ENCODE measurements at regions not wholly inside any gene's neighbourhood (a gene's known extent, or its start where the extent isn't known, plus 50 kb on each side); places are given as distances from the start of the nearest gene placed in this dataset.

DNA sequence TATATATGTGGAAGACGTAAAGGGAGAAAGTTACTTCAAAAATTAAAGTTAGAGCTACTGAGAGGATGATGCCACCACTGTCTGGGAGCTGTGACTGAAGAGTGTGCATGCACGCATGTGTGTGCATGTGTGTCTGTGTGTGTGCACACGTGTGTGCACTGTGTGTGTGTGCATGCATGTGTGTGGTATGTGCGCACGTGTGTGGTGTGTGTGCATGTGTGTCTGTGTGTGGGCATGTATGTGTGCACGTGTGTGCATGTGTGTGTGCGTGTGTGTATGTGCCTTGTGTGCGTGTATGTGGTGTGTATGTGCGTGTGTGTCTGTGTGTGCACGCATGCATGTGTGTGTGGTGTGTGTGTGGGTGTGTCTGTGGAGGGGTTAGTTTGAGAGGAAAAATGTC lies 473.4 kb downstream of the CMPK2 start:
- Histone ChIP-seq H4K20me1 (replicated peaks in 1 of 2; ENCODE audit: control insufficient read depth in 1 of 2, insufficient read depth in 2 of 2, low read length in 2 of 2) (peaks cover 0 to 3% of the 10 kb centered on the region in 2 experiments), H3K36me3 (ENCODE audit: control insufficient read depth in 2 of 4, insufficient read depth in 4 of 4, low read length in 3 of 4) (no peaks in the 10 kb centered on the region), H3K18ac (ENCODE audit: extremely low read depth, low read length) (no peak overlapping the region), H3K4me3 (ENCODE audit: extremely low read depth in 1 of 4, insufficient read depth in 2 of 4, low read depth in 3 of 4, low read length in 4 of 4) (no peak overlapping the region), H3K27me3 (replicated peaks in 1 of 4; ENCODE audit: control insufficient read depth in 3 of 4, extremely low read depth in 1 of 4, insufficient read depth in 3 of 4, low read length in 3 of 4) (no peaks in the 10 kb centered on the region), H3K9ac (replicated peaks in 1 of 4; ENCODE audit: extremely low read depth in 1 of 4, low read depth in 3 of 4, low read length in 3 of 4) (no peak overlapping the region), H3K4me2 (ENCODE audit: insufficient read depth in 1 of 2, low read depth in 2 of 2, low read length in 2 of 2) (no peak overlapping the region), H3K56ac (replicated peaks; ENCODE audit: insufficient read length, low read depth, low read length) (no peak overlapping the region), H3K4me1 (replicated peaks in 1 of 4; ENCODE audit: control insufficient read depth in 3 of 4, insufficient read depth in 4 of 4, low read length in 3 of 4) (no peaks in the 10 kb centered on the region), H3K9me3 (ENCODE audit: insufficient read depth in 2 of 2, low read depth in 1 of 2, low read length in 1 of 2) (no peaks in the 10 kb centered on the region), H3K79me2 (ENCODE audit: control insufficient read depth in 1 of 2, insufficient read depth in 2 of 2, low read length in 2 of 2) (no peaks in the 10 kb centered on the region), H3K23me2 (ENCODE audit: low read depth, low read length) (no peaks in the 10 kb centered on the region; the same call in 1 of the 2 replicates), H3K27ac (ENCODE audit: low read depth, low read length) (no peak overlapping the region), H2BK120ac (replicated peaks; ENCODE audit: low read depth, low read length) (no peak overlapping the region), H4K91ac (replicated peaks; ENCODE audit: insufficient read length, low read length) (no peak overlapping the region), H2BK5ac (ENCODE audit: low read depth, low read length) (no peak overlapping the region), H2BK12ac (ENCODE audit: low read depth, low read length) (peak overlapping the region; percentile 41; the same call in 1 of the 2 replicates), H4K8ac (ENCODE audit: extremely low read depth, insufficient read depth, low read length) (no peak overlapping the region), H2AFZ (ENCODE audit: low read length) (no peak overlapping the region), H3K4ac (replicated peaks; ENCODE audit: insufficient read length, low read depth, low read length) (peak overlapping the region; percentile 57), H3K23ac (ENCODE audit: insufficient read length) (no peak overlapping the region), H3K14ac (ENCODE audit: insufficient read length) (no peak overlapping the region), H3K79me1 (ENCODE audit: low read depth, low read length) (no peaks in the 10 kb centered on the region), H2BK15ac (ENCODE audit: low read length) (no peak overlapping the region), H2BK20ac (ENCODE audit: low read length) (no peak overlapping the region), H2AK5ac (ENCODE audit: low read depth, low read length) (no peak overlapping the region), H4K5ac (ENCODE audit: insufficient read length, low read depth, low read length) (no peak overlapping the region)
- no peak for DNase-seq (ENCODE audit: low read depth in 1 of 2, low spot score in 2 of 2)
- 94% methylated on average over 10 of the region's 10 CpGs; no CpG with 5 or more reads in 1 of the 2 experiments for WGBS, 2 experiments (ENCODE audit: extremely low coverage in 1 of 2, insufficient coverage in 1 of 2, insufficient read length in 1 of 2, insufficient replicate concordance in 2 of 2, low coverage in 1 of 2, low lambda C conversion rate in 2 of 2, missing lambda C conversion rate in 1 of 2)
- no peak for FAIRE-seq
- CTCF ChIA-PET (ENCODE audit: partially characterized antibody), result interaction anchor here (0.7 to 1.3 kb wide), 2 partner anchors 9 to 13 kb away, joined by 3 read pairs; no protein-coding TSS in a partner anchor
- TF ChIP-seq POLR2AphosphoS5 (IDR thresholded peaks at IDR 0.05; ENCODE audit: low read depth, low read length) (no peak), BCL11A (IDR thresholded peaks at IDR 0.05; ENCODE audit: low read depth in 2 of 2, low read length in 2 of 2) (no peak), PHF8 (conservative IDR thresholded peaks at IDR 0.05; ENCODE audit: low read depth, low read length) (no peak), TBP (IDR thresholded peaks at IDR 0.05; ENCODE audit: low read depth, low read length) (no peak), RNF2 (IDR thresholded peaks at IDR 0.05; ENCODE audit: borderline replicate concordance, low read depth, low read length, missing control alignments, poor library complexity, severe bottlenecking) (no peak), MAFK (IDR thresholded peaks at IDR 0.05; ENCODE audit: low read depth, low read length) (no peak), CBX8 (IDR thresholded peaks at IDR 0.05; ENCODE audit: borderline replicate concordance, low read depth, low read length) (no peak)
- POLR2A ChIA-PET (ENCODE audit: partially characterized antibody), result no interaction called here

Data from H1 (cell line).